Ovary (tissue), 7 donors: ENCODE measurements at regions not wholly inside any gene's neighbourhood (a gene's known extent, or its start where the extent isn't known, plus 50 kb on each side); places are given as distances from the start of the nearest gene placed in this dataset.
"Not testable (repeated sequence)": the region's sequence is repeated elsewhere in the genome, so short reads cannot be mapped to it uniquely, and the experiment has no call there.

Source experiments
- DNase-seq, 5 donors: peaks; one replicate each; pipeline ENCODE4 v3.0.0-alpha.2; 2019 to 2020
- H3K27ac ChIP-seq, 2 donors: fragments of 200-600 bp; one replicate each; pipeline versions ENCODE4 v1.5.1 to v1.8.0; 2019 to 2022
- H3K27me3 ChIP-seq: fragments of 200-600 bp; one replicate; pipeline ENCODE4 v1.8.0; 2022
- H3K36me3 ChIP-seq: fragments of 200-600 bp; sonication (generic); one replicate; pipeline ENCODE4 v1.5.1; 2019
- H3K4me1 ChIP-seq: one replicate; pipeline ENCODE4 v1.8.1; 2013; ENCODE audit warnings: mild to moderate bottlenecking, moderate library complexity; ENCODE audit not compliant: insufficient read depth
- H3K4me3 ChIP-seq: fragments of 200-600 bp; sonication (generic); one replicate; pipeline ENCODE4 v1.5.1; 2017
- H3K9me3 ChIP-seq, 2 donors: fragments of 200-600 bp in 1 of 2; sonication (generic) in 1 of 2; one replicate each; pipeline versions ENCODE4 v1.5.1 to v1.8.1; 2013 to 2019; ENCODE audit warnings: mild to moderate bottlenecking in 1 of 2, moderate library complexity in 1 of 2
- EP300 ChIP-seq: sonication (generic); formaldehyde crosslinking; IDR thresholded peaks from one replicate; pipeline ENCODE4 v1.6.1; 2017; ENCODE audit warnings: antibody characterized with exemption
- POLR2A ChIP-seq: fragments of 450-650 bp; IDR thresholded peaks from one replicate; pipeline ENCODE4 v1.6.1; 2017; ENCODE audit warnings: antibody characterized with exemption, mild to moderate bottlenecking, moderate library complexity
- WGBS, 3 donors: extraction: QIAGEN DNeasy Blood & Tissue Kit in 1 of 3; methylation state at CpG; one replicate each; pipeline versions ENCODE4 v1.1.5 to v1.1.7; 2013 to 2017; 5-methylcytosine and 5-hydroxymethylcytosine counted together
- intact Hi-C, 4 donors: fragments of 100-400 bp; cut with DNase I; formaldehyde crosslinking; loops; one replicate each; pipeline versions ENCODE4 v1.11.0 to v1.15.1; 2022 to 2023
- TF ChIP-seq, protein P1 (sequence below), 3 donors: fragments of 450-650 bp in 2 of 3; fragments of 200-600 bp in 1 of 3; IDR thresholded peaks; one replicate each; pipeline versions ENCODE4 v1.5.1 to v1.8.0; 2016 to 2022; ENCODE audit warnings: antibody characterized with exemption in 3 of 3, mild to moderate bottlenecking in 1 of 3
- donor health status: DM: no; HTN: no; CAD: no; lungs with moderate emphysema.
- donor health status: DM: no; HTN: no; CAD: no.
- donor health status: Bipolar disorder and iron deficiency.
- donor health status: DM: no; HTN: no; CAD: no.
- donor health status: DM: yes; HTN: yes; CAD: no.

DNA sequence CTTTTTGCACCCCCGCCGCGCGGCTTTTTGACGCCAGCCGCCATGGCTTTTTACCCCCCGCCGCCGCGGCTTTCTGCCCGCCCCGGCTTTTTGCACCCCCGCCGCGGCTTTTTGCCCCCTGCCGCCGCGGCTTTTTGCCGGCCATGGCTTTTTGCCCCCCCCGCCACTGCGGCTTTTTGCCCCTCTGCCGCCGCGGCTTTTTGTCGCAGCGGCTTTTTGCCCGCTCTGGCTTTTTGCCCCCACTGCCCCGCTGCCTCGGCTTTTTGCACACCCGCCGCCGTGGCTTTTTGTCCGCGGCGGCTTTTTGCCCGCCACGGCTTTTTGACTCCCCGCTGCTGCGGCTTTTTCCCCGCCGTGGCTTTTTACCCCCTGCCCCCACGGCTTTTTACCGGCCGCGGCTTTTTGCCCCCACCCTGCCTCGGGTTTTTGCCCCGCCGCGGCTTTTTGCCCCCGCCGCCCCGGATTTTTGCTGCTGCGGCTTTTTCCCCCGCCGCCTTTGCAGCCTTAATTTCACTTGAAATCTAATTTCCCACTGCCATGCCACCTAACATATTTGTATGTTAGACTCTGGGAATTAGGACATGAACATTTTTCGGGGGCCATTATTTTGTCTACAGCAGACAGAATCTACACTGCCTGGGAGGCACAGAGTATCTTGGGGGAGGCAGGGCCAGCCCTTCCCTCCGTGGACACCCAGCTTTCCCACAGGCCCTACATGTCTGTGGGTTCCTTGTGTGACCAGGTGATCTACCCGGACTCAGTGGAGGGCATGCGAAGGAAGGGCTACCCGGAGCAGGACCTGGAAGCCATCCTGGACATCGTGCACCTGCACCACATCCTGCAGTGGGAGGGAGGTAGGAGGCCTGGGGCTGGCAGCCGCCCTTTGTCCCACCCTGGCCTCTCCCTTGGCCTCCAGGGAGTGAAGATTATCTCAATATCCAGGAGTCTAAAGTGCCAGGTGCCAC, 3031.0 kb upstream of the TEKT4 start:
- no peaks in the 10 kb centered on the region for H3K27me3 ChIP-seq
- intact Hi-C loops: no loop called here
- peak in 1 of 5 donors; percentile 3 for DNase-seq
- WGBS, 3 donors: 12 to 27% (median 14%) methylated on average over 61 to 62 of the region's 62 CpGs
- no peaks in the 10 kb centered on the region for H3K4me1 ChIP-seq
- no peak overlapping the region for H3K27ac ChIP-seq
- no peaks in the 10 kb centered on the region for H3K36me3 ChIP-seq
- no peak overlapping the region for H3K4me3 ChIP-seq
- TF ChIP-seq EP300 (no peak), POLR2A (no peak)
- TF ChIP-seq, protein P1, sequence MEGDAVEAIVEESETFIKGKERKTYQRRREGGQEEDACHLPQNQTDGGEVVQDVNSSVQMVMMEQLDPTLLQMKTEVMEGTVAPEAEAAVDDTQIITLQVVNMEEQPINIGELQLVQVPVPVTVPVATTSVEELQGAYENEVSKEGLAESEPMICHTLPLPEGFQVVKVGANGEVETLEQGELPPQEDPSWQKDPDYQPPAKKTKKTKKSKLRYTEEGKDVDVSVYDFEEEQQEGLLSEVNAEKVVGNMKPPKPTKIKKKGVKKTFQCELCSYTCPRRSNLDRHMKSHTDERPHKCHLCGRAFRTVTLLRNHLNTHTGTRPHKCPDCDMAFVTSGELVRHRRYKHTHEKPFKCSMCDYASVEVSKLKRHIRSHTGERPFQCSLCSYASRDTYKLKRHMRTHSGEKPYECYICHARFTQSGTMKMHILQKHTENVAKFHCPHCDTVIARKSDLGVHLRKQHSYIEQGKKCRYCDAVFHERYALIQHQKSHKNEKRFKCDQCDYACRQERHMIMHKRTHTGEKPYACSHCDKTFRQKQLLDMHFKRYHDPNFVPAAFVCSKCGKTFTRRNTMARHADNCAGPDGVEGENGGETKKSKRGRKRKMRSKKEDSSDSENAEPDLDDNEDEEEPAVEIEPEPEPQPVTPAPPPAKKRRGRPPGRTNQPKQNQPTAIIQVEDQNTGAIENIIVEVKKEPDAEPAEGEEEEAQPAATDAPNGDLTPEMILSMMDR (IDR thresholded peaks at IDR 0.05): no peak
- H3K9me3 ChIP-seq: no peaks in the 10 kb centered on the region

DNA sequence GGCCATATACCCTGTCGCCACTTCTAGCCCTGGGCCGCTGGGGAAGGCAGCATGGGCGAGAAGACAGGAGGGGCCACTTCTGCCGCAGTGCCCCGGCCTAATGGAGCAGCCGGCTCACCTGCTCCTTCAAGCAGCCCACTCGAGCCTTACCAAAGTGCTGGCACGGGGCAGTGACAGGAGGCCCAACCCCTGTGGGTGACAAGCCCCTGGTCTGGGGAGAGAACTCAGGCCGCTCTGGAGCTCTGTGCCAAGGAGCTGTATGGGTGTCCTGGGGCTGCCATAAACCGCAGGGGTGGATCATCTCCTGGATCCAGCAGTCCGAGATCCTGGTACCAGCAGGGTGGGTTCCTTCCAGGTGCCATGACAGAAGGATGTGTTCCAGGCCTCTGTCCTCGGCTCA, 3029.0 kb upstream of the TEKT4 start:
- intact Hi-C loops, H3K36me3 ChIP-seq, H3K27ac ChIP-seq, H3K27me3 ChIP-seq, H3K4me1 ChIP-seq, H3K9me3 ChIP-seq, DNase-seq, H3K4me3 ChIP-seq: not testable (repeated sequence)
- 84 to 90% (median 89%) methylated on average over 12 of the region's 12 CpGs for WGBS, 3 donors

DNA sequence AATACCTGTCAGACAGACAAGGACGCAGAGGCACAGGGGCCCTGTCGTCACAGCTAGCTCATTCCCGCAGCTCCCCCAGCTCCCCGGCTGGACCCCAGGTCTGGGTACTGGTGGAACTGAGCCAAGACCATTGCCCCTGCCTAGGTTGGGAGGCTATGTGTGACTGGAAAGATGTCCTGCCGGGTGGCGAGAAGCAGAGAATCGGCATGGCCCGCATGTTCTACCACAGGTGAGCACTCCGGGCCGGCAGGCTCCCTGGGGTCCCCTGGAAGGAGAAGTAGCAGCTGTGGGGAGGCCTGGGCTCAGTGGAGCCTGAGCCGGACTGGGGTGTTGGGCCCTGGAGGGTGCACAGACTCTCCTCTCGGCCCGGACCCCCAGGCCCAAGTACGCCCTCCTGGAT, 3028.3 kb upstream of the TEKT4 start:
- WGBS, 3 donors: 83 to 91% (median 90%) methylated on average over 14 of the region's 14 CpGs
- H3K9me3 ChIP-seq, DNase-seq: not testable (repeated sequence)

DNA sequence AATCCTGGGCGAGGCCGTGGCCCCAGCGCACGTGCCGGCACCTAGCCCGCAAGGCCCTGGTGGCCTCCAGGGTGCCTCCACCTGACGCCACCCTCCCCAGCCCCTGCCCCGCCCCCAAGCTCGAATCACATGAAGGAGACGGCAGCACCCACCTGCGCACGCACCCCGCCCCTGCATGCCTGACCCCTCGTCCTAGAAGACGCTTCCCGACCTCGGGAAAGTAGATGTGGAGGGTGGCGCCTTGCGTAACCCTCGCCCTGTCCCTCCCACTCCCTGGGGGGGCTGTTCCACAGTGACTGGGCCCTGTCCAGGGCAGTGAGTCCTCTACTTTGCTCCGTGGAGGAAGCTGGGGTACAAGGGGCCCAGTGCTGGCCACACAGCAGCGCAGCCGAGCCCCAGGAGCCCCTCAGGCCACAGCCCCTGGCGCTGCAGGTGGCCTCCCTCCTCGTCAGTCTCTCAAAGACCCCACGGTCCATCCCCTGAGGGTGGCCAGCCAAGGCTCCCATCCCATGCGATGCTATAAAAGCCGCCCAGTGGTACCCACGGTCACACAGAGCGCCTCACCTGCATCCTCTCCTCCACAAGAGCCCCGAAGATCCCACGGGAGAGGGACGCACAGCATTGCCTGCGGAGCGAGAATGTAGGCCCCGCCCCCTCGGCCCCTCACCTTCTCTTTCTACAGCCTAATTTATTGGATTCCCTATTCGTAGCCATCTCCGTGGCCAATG, 3027.3 kb upstream of the TEKT4 start:
- WGBS, 3 donors: 86 to 90% (median 88%) methylated on average over 28 to 39 of the region's 39 CpGs
- not testable (repeated sequence) for DNase-seq

More for the DNA sequence above, 3028.3 kb upstream of the TEKT4 start:
- intact Hi-C loops, H3K4me1 ChIP-seq, H3K27ac ChIP-seq, H3K36me3 ChIP-seq, H3K27me3 ChIP-seq, H3K4me3 ChIP-seq: not testable (repeated sequence)

DNA sequence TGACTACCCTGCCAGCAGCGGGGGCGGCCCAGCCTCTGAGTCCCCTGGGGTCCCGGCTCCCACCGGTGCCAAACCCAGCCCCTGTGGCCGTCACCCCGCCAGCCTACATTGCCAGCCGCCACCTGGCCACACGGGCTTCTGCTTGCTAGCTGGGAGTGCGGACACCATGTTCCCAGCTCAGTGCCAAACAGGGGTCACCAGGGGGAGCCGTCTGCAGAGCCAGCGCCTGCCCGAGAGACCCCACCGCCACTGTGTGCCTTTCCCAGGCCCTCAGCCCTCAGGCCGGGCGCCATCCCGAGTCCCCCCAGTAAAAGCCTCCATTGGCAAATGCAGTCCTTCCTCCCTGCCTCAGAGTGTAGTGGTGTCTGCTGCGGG, 3026.8 kb upstream of the TEKT4 start:
- intact Hi-C loops, H3K4me1 ChIP-seq, H3K4me3 ChIP-seq, H3K27me3 ChIP-seq, DNase-seq, H3K9me3 ChIP-seq, H3K27ac ChIP-seq, H3K36me3 ChIP-seq: not testable (repeated sequence)
- 81 to 90% (median 89%) methylated on average over 13 to 17 of the region's 17 CpGs for WGBS, 3 donors

More for the DNA sequence above, 3027.3 kb upstream of the TEKT4 start:
- H3K4me1 ChIP-seq, H3K27ac ChIP-seq, H3K36me3 ChIP-seq, H3K9me3 ChIP-seq, intact Hi-C loops, H3K27me3 ChIP-seq, H3K4me3 ChIP-seq: not testable (repeated sequence)

DNA sequence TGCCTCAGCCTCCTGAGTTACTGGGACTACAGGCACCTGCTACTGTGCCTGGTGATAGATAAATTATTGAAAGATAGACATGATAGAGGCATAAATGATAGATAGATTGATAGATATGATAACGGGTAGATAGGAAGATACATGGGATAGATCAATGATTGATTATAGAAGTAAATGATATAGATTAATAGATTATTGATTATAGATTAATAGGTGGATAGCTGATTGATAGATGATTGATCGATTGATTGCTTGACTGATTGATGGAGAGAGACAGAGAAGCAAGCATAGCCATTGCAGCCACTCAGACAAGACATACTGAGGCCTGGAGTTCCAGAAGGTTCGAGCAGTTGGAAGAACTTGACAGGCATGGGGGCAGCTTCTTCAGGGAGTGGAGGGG, 3024.8 kb upstream of the TEKT4 start:
- H3K36me3 ChIP-seq, H3K4me1 ChIP-seq, H3K27me3 ChIP-seq, intact Hi-C loops, H3K9me3 ChIP-seq, DNase-seq, H3K4me3 ChIP-seq, H3K27ac ChIP-seq: not testable (repeated sequence)
- 73 to 88% (median 75%) methylated on average over 3 of the region's 3 CpGs for WGBS, 3 donors

DNA sequence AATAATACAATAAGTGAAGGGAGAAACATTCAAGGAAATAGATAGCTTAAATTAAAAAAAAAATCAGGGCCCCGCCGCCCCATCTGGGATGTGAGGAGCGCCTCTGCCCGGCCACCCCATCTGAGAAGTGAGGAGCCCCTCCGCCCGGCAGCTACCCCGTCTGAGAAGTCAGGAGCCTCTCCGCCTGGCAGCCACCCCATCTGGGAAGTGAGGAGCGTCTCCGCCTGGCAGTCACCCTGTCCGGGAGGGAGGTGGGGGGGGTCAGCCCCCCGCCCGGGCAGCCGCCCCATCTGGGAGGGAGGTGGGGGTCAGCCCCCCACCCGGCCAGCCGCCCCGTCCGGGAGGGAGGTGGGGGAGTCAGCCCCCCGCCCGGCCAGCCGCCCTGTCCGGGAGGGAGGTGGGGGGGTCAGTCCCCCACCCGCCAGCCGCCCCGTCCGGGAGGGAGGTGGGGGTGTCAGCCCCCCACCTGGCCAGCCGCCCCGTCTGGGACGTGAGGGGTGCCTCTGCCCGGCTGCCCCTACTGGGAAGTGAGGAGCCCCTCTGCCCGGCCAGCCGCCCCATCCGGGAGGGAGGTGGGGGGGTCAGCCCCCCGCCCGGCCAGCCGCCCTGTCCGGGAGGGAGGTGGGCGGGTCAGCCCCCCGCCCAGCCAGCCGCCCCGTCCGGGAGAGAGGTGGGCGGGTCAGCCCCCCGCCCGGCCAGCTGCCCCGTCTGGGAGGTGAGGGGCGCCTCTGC, 3019.4 kb upstream of the TEKT4 start:
- intact Hi-C loops, H3K4me3 ChIP-seq, H3K9me3 ChIP-seq, H3K36me3 ChIP-seq, H3K27me3 ChIP-seq, H3K4me1 ChIP-seq, DNase-seq, H3K27ac ChIP-seq: not testable (repeated sequence)
- WGBS, 3 donors: 91 to 94% (median 94%) methylated on average over 21 to 45 of the region's 47 CpGs

DNA sequence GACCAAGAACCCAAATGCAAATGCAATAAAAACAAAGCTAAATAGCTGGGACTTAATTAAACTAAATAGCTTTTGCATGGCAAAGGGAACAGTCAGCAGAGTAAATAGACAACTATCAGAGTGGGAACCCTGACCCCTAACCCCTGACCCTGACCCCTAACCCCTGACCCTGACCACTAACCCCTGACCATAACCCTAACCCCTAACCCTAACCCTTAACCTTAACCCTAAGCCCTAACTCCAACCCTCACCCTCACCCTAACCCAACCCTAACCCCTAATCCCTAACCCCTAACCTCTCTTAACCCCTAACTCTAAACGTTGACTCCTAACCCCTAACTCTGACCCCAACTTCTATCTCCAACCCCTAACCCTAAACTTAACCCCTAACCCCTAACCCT, 3014.3 kb upstream of the TEKT4 start:
- WGBS, 3 donors: 23 to 46% (median 40%) methylated on average over 1 of the region's 1 CpG
- intact Hi-C loops, H3K36me3 ChIP-seq, DNase-seq, H3K4me3 ChIP-seq, H3K9me3 ChIP-seq, H3K4me1 ChIP-seq, H3K27ac ChIP-seq, H3K27me3 ChIP-seq: not testable (repeated sequence)

DNA sequence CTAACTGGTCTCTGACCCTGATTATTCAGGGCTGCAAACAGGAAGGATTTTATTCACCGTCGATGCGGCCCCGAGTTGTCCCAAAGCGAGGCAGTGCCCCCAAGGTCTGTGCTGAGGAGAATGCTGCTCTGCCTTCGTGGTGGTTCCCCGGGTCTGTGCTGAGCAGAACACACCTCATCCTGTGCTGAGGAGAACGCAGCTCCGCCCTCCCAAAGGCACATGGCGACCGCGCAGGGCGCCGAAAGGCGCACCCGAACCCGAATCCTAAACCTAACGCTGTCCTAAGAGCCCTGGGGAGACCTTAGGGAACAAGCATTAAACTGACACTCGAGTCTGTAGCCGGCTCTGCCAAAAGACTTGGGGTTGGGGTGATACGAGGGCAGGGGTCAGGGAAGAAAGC, 3013.5 kb upstream of the TEKT4 start:
- 78 to 85% (median 82%) methylated on average over 20 to 21 of the region's 21 CpGs for WGBS, 3 donors
- H3K27ac ChIP-seq, DNase-seq, intact Hi-C loops, H3K9me3 ChIP-seq, H3K36me3 ChIP-seq, H3K27me3 ChIP-seq, H3K4me3 ChIP-seq, H3K4me1 ChIP-seq: not testable (repeated sequence)

DNA sequence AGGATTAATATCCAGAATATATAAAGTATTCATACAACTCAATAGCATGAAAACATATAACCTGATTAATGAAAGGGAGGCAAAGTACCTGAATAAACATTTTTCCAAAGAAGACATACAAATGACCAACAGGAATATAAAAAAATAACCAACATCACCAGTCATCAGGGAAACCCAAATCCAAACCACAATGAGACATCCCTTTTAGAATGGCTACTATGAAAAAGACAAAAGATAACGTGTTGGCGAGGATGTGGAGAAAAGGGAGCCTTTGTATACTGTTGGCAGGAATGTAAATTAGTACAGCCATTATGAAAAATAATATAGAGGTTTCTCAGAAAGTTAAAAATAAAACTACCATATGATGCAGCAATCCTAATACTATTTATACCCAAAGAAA, 2999.5 kb upstream of the TEKT4 start:
- WGBS, 3 donors: 54 to 71% (median 68%) methylated on average over 2 of the region's 2 CpGs
- H3K27ac ChIP-seq, DNase-seq, H3K4me1 ChIP-seq, H3K4me3 ChIP-seq, intact Hi-C loops, H3K9me3 ChIP-seq, H3K36me3 ChIP-seq, H3K27me3 ChIP-seq: not testable (repeated sequence)
